ENCODE measurements at regions not wholly inside any gene's neighbourhood (a gene's known extent, or its start where the extent isn't known, plus 50 kb on each side); places are given as distances from the start of the nearest gene placed in this dataset.

GRCh38 chr11:32323814-32324130 is 111.6 kb downstream of the WT1 start:
- DNase-seq: no peak

- DNase-seq: no peak
Observed at GRCh38 chr11:32325187-32325586, 110.2 kb downstream of the WT1 start.

- DNase-seq: no peak
Observed at GRCh38 chr11:32325725-32326124, 109.6 kb downstream of the WT1 start.

- no peak for DNase-seq
Observed at GRCh38 chr11:32326522-32326921, 108.8 kb downstream of the WT1 start.

GRCh38 chr11:32328392-32328791 is 106.9 kb downstream of the WT1 start:
- DNase-seq: no peak

GRCh38 chr11:32331098-32331497 is 104.2 kb downstream of the WT1 start:
- no peak for DNase-seq

GRCh38 chr11:32331792-32332191 is 103.5 kb downstream of the WT1 start:
- no peak for DNase-seq

- DNase-seq: no peak
Observed at GRCh38 chr11:32332990-32333319, 102.4 kb downstream of the WT1 start.

GRCh38 chr11:32333320-32333991 is 101.9 kb downstream of the WT1 start:
- no peak for DNase-seq

- peak; percentile 33 for DNase-seq
Observed at GRCh38 chr11:32334822-32335221, 100.5 kb downstream of the WT1 start.
